C4-2B (cell line): ENCODE measurements at regions not wholly inside any gene's neighbourhood (a gene's known extent, or its start where the extent isn't known, plus 50 kb on each side); places are given as distances from the start of the nearest gene placed in this dataset.

Experiments
- ZFX ChIP-seq: fragments of 450-650 bp; IDR thresholded peaks from 2 replicates; pipeline ENCODE4 v1.6.1; 2017
- TF ChIP-seq, protein P1 (sequence below): fragments of 450-650 bp; conservative IDR thresholded peaks from 2 replicates; pipeline ENCODE4 v1.5.1; 2017; ENCODE audit warnings: mild to moderate bottlenecking

DNA sequence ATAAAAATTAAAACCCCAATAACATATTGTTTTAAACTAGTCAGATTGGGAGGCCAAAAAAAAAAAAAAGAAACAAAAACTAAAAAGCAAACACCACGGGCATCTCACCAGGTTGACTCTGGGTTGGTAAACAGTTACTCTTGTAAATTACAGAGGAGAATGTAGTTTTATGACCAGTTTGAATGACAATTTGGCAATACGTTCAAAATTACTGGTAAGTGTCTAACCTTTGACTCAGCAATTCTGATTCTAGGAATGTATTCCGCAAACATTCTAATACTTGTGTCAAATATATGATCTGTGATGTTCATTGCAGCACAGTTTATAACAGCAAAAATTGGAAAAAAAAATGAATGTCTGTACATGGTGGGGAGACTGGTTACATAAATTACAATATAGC, 1376.0 kb downstream of the TBC1D22A start:
- TF ChIP-seq, protein P1, sequence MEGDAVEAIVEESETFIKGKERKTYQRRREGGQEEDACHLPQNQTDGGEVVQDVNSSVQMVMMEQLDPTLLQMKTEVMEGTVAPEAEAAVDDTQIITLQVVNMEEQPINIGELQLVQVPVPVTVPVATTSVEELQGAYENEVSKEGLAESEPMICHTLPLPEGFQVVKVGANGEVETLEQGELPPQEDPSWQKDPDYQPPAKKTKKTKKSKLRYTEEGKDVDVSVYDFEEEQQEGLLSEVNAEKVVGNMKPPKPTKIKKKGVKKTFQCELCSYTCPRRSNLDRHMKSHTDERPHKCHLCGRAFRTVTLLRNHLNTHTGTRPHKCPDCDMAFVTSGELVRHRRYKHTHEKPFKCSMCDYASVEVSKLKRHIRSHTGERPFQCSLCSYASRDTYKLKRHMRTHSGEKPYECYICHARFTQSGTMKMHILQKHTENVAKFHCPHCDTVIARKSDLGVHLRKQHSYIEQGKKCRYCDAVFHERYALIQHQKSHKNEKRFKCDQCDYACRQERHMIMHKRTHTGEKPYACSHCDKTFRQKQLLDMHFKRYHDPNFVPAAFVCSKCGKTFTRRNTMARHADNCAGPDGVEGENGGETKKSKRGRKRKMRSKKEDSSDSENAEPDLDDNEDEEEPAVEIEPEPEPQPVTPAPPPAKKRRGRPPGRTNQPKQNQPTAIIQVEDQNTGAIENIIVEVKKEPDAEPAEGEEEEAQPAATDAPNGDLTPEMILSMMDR, result no peak
- TF ChIP-seq ZFX, result no peak
